HG02798 (cell line): ENCODE measurements at regions not wholly inside any gene's neighbourhood (a gene's known extent, or its start where the extent isn't known, plus 50 kb on each side); places are given as distances from the start of the nearest gene placed in this dataset.

Source experiments
- ATAC-seq: cut with Tn5 transposase; IDR thresholded peaks from one replicate; pipeline ENCODE4 v1.9.1; 2021; ENCODE audit warnings: mild to moderate bottlenecking; ENCODE audit not compliant: unreplicated experiment, poor library complexity

GRCh38 chr18:28791101-28791500 is 614.2 kb upstream of the CDH2 start:
- no peak for ATAC-seq

DNA sequence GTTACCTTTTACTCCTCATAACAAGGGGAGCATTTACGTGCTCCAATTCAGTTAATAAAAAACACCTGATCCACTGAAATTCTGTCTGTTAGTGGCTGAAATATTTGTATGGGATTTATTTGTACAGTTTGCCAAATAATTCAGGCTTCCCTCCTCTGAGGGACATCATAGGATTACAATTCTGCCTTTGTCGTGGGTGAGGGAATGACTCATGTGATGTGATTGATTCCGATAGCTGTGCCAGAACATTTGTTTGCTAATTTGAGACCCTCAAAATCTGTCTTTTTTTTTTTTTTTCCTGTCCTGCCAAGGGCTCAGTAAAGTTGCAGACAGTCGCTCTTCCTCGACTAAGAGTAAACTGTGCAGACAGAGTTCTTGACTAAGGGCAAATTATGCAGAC is 612.6 kb upstream of the CDH2 start:
- ATAC-seq: no peak

- no peak for ATAC-seq
These were observed 610.0 kb upstream of the CDH2 start for GRCh38 chr18:28786926-28787325.

DNA sequence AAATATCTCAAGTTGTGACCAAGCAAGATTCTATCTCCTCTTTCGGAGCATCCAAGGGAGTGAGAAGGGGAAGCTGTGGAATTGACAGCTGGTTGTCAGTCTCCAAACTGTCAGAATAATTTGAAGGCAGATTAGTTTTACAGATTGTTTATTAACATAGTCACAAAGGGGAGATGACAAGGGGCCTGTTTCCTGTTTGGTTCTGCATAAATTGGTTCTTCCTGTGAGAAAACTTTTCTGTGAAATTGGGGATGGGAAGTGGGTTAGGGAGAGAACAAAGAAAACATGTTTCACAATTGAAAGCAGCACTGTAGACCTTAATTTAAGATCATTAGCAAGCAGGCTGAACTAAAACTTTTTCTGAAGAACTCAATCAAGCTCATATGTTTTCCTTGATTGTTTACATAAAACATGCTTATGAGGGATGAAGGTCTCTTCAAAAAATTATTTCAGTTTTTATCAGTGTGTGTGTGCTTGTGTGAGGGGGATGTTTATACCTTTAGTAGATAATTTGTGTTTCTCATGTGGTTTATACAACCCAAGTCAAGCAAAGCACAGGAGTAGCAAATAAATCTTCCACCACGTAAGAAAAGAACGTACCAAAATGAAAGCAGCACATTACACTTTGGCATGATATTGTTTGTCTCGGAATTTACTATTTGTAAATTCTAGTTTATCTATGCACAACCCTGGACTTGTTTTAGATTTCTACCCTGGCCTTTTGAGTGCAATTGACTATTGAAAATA is 604.9 kb upstream of the CDH2 start:
- no peak for ATAC-seq

- no peak for ATAC-seq
These were observed 601.8 kb upstream of the CDH2 start for GRCh38 chr18:28778706-28779105.

- ATAC-seq: no peak
These were observed 600.8 kb upstream of the CDH2 start for GRCh38 chr18:28777756-28778155.

DNA sequence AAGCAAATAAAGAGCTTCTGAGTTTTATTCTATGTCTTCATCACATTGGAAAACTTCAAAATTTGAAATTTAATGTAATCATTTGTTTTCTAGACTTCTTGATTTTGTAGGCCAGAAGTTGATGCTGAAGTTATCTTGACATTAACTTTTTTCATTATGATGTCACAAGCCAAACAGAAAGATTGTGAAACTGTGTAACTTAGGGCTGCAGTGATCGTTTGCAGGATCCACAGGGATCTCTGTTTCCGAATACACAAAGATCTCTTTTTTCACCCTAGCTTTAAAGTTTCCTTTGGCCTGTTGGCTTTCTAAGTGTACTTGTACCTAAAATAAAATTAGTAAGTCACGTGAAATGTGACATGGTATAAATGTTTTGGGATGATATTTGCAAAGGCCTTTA is 594.9 kb upstream of the CDH2 start:
- no peak for ATAC-seq

- ATAC-seq: no peak
These were observed 592.1 kb upstream of the CDH2 start for GRCh38 chr18:28768791-28769768.

DNA sequence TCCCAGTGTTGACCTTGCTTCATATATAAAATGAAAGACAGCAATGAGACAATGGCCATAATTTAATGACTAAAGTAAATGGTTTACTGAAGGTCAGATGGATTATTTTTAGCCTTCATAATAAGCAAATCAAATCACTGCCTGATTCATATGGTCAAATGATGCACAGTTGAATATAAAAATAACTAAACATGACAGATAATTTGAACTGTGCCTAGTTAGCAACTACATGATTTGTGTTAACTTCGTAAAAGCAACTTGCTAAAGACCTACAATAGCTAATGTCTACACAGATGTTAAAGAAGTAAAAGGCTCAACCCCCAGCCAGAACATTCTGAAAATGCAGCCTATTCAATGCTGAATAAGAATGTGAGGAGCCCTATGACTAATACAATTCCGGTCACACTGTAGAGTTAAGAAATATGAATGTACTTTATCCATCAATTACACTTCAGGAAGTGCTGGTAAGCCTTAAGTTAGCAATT is 590.8 kb upstream of the CDH2 start:
- no peak for ATAC-seq

DNA sequence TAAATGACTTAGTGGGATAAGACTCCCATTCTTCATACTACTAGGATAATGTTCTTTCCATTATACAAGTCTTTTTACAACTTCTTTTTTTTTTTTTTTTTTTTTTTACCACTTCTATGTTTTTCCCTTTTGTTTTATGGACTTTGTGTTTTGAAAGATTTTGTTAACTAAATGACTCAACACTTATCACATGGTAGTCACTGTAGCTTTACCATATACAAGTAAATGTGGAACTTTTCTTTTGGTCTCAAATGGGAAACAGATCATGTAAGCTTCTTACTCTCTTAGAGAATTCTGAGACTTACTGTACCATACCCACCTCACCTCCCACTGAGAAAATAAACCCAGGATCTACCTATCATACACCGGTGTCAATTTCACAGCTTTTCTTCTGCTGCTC is 590.3 kb upstream of the CDH2 start:
- no peak for ATAC-seq

DNA sequence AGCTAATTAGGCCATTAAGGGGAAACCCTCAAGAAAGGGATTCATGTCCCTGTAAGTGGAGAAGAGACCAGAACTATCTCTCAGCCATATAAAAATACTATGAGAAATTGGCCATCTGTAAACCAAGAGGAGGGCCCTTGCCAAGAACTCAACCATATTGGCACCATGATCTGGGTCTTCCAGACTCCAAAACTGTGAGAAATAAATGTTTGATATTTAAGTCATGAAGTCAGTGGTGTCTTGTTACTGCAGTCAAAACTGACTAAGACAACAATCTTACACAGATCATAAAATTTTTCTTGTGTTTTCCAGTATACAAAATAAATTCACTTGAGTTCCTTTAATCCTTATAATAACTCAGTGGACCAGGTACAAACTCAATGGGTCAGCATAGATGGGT is 589.8 kb upstream of the CDH2 start:
- no peak for ATAC-seq

DNA sequence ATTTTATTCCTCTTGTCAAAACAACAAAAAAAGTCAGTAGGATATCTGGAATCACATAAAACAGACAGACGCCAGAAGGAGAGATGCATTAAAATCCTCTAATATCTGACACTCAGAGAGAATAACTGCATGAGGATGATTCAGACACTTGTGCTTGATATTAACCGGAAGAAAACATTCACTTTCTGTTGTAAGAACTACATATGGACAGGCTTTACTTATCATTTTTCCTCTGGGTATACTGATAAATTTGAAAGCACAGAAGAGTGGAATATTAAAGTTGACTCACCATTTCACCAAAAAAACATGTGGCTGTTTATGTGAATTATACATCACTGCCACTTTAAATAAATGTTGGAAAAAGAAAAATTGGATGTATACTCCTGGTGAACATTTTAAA is 589.1 kb upstream of the CDH2 start:
- no peak for ATAC-seq

DNA sequence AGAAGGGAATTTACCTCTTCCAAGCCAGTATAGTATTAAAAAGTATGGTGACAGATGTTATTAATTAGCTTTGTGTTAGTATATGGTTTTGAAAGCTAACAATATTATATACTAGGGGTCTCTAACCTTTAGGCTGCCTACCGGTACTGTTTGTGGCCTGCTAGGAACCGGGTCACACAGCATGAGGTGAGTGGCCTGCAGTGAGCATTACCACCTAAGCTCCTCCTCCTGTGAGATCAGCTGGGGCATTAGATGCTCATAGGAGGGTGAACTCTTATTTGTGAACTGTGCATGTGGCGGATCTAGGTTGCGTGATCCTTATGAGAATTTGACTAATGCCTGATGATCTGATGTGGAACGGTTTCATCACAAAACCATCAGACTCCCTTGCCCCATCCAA is 583.4 kb upstream of the CDH2 start:
- no peak for ATAC-seq

DNA sequence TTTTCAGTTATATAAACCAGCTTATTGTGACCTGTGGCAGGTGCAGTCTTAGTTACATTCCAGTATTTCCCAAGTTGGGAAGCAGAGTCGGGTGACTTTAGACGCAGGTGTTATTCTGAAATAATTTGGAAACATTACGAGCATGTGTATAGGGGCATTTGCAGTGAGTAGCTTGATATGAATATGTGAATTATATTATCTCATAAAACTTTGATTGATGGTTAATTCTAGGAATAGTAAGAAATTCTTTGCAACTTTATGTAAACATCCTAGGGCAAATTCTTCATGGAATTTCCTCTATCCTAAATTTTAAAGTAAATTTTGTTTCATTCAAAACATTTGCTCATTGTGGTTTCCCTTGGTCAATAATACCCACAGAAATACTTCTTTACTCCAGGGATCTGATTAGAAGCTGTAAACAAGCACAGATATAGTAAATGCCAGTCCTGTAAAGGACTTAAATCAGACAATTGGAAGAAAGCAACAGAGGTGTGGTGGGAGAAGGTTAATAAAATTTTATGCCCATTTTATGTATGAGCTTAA is 580.6 kb upstream of the CDH2 start:
- ATAC-seq: no peak

DNA sequence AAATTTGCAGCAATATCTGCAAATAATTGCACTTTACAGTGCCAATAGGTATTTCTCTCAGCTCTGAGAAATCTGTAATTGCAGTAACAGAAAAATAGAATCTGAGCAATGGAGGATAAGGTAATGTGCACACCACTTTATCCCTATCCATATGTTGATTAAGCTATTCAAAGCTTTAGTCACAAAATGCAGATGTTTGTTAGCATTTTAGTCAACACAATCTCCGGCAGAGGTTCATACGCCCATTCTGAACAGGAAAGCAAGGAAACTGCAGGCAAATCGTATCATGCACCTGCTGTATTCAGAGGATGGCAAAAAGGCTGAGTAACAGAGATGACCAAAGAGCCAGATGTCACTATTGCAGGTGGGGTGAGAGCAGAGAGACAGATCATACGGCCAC is 566.2 kb upstream of the CDH2 start:
- no peak for ATAC-seq

- no peak for ATAC-seq
These were observed 563.6 kb upstream of the CDH2 start for GRCh38 chr18:28740575-28740974.

DNA sequence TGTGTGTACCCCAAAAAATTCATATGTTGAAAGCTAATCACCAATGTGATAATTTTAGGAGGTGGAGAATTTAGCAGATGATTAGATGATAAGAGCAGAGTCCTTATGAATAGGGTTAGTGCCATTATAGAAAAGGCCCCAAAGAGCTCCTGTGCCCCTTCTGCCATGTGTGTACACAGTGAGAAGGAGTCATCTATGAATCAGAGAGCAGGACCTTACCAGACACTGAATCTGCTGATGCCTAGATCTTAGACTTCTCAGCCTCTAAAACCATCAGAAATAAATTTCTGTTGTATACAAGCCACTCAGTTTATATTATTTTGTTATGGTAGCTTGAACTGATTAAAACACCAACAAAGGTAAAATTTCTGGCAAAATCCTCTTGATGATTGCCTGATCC is 560.0 kb upstream of the CDH2 start:
- ATAC-seq: no peak

DNA sequence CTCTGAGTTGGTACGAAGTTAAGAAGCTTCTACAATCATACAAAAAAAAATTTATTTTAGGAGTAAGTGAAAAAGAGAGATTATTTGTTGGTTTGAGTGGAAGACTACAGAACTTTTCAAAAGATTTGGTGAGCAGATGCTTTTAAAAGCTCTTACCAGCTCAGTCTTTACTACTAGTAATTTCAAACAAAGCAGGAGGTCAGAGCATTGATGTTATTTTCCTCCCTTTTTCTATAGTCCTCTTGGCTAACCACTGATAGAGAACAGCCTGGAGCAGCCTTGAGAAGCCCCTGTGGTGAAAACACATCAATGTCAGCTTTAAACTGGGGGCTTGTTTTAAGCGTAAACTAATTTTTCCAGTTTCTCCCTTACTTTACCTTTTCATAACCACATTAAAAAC is 559.3 kb upstream of the CDH2 start:
- ATAC-seq: no peak

- no peak for ATAC-seq
These were observed 558.8 kb upstream of the CDH2 start for GRCh38 chr18:28735731-28736130.

DNA sequence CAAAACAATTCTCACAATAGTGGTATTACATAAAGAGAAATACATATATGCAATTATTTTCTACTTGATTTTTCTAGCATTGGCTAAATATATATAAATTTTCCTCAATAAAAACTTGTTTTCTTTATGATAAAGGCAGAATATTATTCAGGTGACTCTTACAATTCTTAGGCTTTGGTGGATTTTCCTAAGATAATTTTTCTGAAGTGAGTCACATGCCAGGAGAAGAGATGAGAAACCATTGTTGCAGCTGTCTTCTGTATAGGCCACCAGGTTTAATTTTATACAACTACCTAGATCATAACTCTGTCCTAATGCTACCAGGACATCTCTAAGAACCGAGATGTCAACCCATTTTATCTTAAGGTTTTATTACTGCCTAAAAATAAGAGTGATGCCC is 552.4 kb upstream of the CDH2 start:
- ATAC-seq: no peak

GRCh38 chr18:28728891-28729290 is 552.0 kb upstream of the CDH2 start:
- ATAC-seq: no peak
